HEK293 (cell line): ENCODE measurements at regions not wholly inside any gene's neighbourhood (a gene's known extent, or its start where the extent isn't known, plus 50 kb on each side); places are given as distances from the start of the nearest gene placed in this dataset.

Experiments used
- CTCF ChIA-PET: fragments of 350-600 bp; formaldehyde crosslinking; extraction: SDS; loops from one replicate; lab custom pipeline; 2021; ENCODE audit warnings: antibody characterized with exemption; lab: Yijun Ruan, JAX
- POLR2A ChIA-PET: fragments of 300-600 bp; formaldehyde crosslinking; extraction: SDS; loops from one replicate; lab custom pipeline; 2020; ENCODE audit warnings: antibody characterized with exemption, inconsistent platforms; lab: Yijun Ruan, JAX
- H3K27ac ChIP-seq: fragments of 200-500 bp; sonication (Bioruptor generic); 2 replicates; pipeline ENCODE4 v1.5.1; 2014; ENCODE audit warnings: low read depth, low read length, control low read depth, inconsistent platforms; ENCODE audit errors: extremely low read depth
- H3K36me3 ChIP-seq, 2 experiments: fragments of 200-500 bp in 1 of 2; sonication (Bioruptor generic) in 1 of 2; 1 replicate in 1 of 2; 2 replicates in 1 of 2; pipeline ENCODE4 v1.5.1; 2014 to 2017; ENCODE audit warnings: inconsistent platforms in 2 of 2, low read length in 2 of 2; ENCODE audit not compliant: control insufficient read depth in 2 of 2, insufficient read depth in 1 of 2
- H3K4me1 ChIP-seq: fragments of 200-500 bp; sonication (Bioruptor generic); 2 replicates; pipeline ENCODE4 v1.5.1; 2014; ENCODE audit warnings: mild to moderate bottlenecking, low read length, inconsistent platforms; ENCODE audit not compliant: control insufficient read depth, insufficient read depth
- H3K4me3 ChIP-seq: 2 replicates; pipeline ENCODE4 v1.5.1; 2011; ENCODE audit warnings: low read depth, mild to moderate bottlenecking, control low read depth, low read length, moderate library complexity
- H3K9me3 ChIP-seq: fragments of 200-500 bp; sonication (Bioruptor generic); 2 replicates; pipeline ENCODE4 v1.5.1; 2014; ENCODE audit warnings: low read depth, low read length, inconsistent platforms; ENCODE audit not compliant: control insufficient read depth, insufficient read depth
- EGR2 ChIP-seq: fragments of 450-650 bp; formaldehyde crosslinking; IDR thresholded peaks from 2 replicates; pipeline ENCODE4 v1.5.1; 2016; ENCODE audit warnings: low read depth, missing biosample characterization, missing genetic modification characterization
- SETDB1 ChIP-seq: IDR thresholded peaks from one replicate; pipeline ENCODE4 v1.6.1; 2017; ENCODE audit warnings: mild to moderate bottlenecking, low read length, moderate library complexity, mixed read lengths; ENCODE audit not compliant: insufficient read length
- SP2 ChIP-seq: fragments of 450-650 bp; formaldehyde crosslinking; IDR thresholded peaks from 2 replicates; pipeline ENCODE4 v1.5.1; 2016; ENCODE audit warnings: missing biosample characterization, missing genetic modification characterization
- SP3 ChIP-seq: fragments of 450-650 bp; formaldehyde crosslinking; IDR thresholded peaks from 2 replicates; pipeline ENCODE4 v1.5.1; 2016; ENCODE audit warnings: missing biosample characterization, missing genetic modification characterization
- ZFP69B ChIP-seq: fragments of 450-650 bp; formaldehyde crosslinking; IDR thresholded peaks from 2 replicates; pipeline ENCODE4 v1.5.1; 2016; ENCODE audit warnings: missing biosample characterization, missing genetic modification characterization
- ZNF133 ChIP-seq: fragments of 450-650 bp; formaldehyde crosslinking; IDR thresholded peaks from 2 replicates; pipeline ENCODE4 v1.5.1; 2016; ENCODE audit warnings: missing biosample characterization, missing genetic modification characterization
- ZNF211 ChIP-seq: fragments of 450-650 bp; formaldehyde crosslinking; IDR thresholded peaks from 2 replicates; pipeline ENCODE4 v1.5.1; 2016; ENCODE audit warnings: low read depth, missing biosample characterization, missing genetic modification characterization
- ZNF324 ChIP-seq: fragments of 450-650 bp; formaldehyde crosslinking; IDR thresholded peaks from 2 replicates; pipeline ENCODE4 v1.5.1; 2016; ENCODE audit warnings: missing biosample characterization, missing genetic modification characterization
- ZNF394 ChIP-seq: fragments of 450-650 bp; formaldehyde crosslinking; IDR thresholded peaks from 2 replicates; pipeline ENCODE4 v1.5.1; 2016; ENCODE audit warnings: missing biosample characterization, missing genetic modification characterization, mild to moderate bottlenecking, moderate library complexity, borderline replicate concordance
- ZNF596 ChIP-seq: fragments of 450-650 bp; IDR thresholded peaks from 2 replicates; pipeline ENCODE4 v1.5.0; 2018; ENCODE audit warnings: missing biosample characterization, mild to moderate bottlenecking, missing genetic modification characterization, moderate library complexity
- ZNF658 ChIP-seq: fragments of 450-650 bp; formaldehyde crosslinking; IDR thresholded peaks from 2 replicates; pipeline ENCODE4; 2016; ENCODE audit warnings: missing biosample characterization, missing genetic modification characterization
- ZNF701 ChIP-seq: fragments of 450-650 bp; formaldehyde crosslinking; IDR thresholded peaks from 2 replicates; pipeline ENCODE4 v1.5.1; 2016; ENCODE audit warnings: missing biosample characterization, missing genetic modification characterization
- TF ChIP-seq, protein P1 (sequence below): fragments of 450-650 bp; formaldehyde crosslinking; IDR thresholded peaks from 2 replicates; pipeline ENCODE4 v1.5.1; 2016; ENCODE audit warnings: missing biosample characterization, missing genetic modification characterization
- TF ChIP-seq, protein P2 (sequence below): fragments of 450-650 bp; formaldehyde crosslinking; IDR thresholded peaks from 2 replicates; pipeline ENCODE4 v1.5.1; 2017; ENCODE audit warnings: missing biosample characterization, missing genetic modification characterization
- TF ChIP-seq, protein P3 (sequence below): fragments of 450-650 bp; formaldehyde crosslinking; IDR thresholded peaks from 2 replicates; pipeline ENCODE4 v1.5.1; 2016; ENCODE audit warnings: missing biosample characterization, missing genetic modification characterization
- TF ChIP-seq, protein P4 (sequence below): fragments of 450-650 bp; IDR thresholded peaks from 2 replicates; pipeline ENCODE4 v1.5.1; 2018; ENCODE audit warnings: missing biosample characterization, mild to moderate bottlenecking, missing genetic modification characterization

DNA sequence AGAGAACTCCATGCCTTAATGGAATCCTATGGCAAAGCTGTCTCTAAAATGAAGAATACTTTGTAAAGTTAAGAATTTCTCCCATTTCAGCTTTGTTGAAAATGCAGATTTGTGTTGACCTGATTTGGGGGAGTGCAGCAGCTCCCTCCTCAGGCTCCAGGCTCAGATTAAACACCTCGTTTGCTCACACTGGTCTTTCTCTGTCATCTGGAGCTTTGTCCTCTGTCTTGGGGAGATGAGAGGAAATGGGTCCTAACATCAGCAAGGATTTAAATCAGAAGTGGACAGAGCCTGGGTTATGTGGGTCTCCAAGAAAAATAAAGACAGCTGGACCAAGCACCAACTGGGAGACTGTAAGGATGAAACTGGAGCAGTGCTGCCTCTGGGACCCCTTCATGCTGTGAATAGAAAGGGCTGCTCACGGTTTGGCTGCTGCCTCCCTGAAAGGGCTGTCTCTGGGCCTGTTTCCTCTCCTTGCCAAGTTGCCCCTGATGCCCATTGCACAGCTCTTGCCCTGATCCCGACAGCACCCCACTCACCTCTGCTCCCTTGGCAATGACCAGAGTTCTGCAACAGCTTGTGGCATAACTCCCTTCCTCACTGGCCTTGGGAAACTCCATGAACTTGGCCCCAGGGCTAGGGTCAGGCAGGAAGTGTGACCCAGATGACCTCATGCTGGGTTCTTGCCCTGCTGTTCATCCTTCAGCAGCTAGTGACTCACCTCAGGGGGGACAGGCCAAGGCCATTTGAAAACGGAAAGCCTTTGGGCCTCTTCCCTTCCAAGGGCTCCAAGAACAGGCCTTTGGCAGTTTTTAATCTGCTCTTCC lies 197.2 kb downstream of the CYP26B1 start:
- H3K36me3 ChIP-seq: no peaks in the 10 kb centered on the region
- H3K4me3 ChIP-seq: no peak overlapping the region
- ChIA-PET CTCF (interaction anchor here (0.6 to 1.4 kb wide), 5 partner anchors 26 to 912 kb away, joined by 3 to 8 read pairs (median 4); no protein-coding TSS in a partner anchor), POLR2A (no interaction called here)
- no peaks in the 10 kb centered on the region for H3K9me3 ChIP-seq
- no peaks in the 10 kb centered on the region for H3K4me1 ChIP-seq
- no peak overlapping the region for H3K27ac ChIP-seq
- TF ChIP-seq EGR2 (no peak), ZNF394 (no peak), SP2 (tag by site-specific recombination) (no peak), SP3 (tag by site-specific recombination) (no peak), ZNF596 (tag by site-specific recombination) (no peak), ZNF658 (no peak), ZNF324 (tag by site-specific recombination) (no peak), ZNF133 (tag by site-specific recombination) (no peak)
- TF ChIP-seq, protein P1, sequence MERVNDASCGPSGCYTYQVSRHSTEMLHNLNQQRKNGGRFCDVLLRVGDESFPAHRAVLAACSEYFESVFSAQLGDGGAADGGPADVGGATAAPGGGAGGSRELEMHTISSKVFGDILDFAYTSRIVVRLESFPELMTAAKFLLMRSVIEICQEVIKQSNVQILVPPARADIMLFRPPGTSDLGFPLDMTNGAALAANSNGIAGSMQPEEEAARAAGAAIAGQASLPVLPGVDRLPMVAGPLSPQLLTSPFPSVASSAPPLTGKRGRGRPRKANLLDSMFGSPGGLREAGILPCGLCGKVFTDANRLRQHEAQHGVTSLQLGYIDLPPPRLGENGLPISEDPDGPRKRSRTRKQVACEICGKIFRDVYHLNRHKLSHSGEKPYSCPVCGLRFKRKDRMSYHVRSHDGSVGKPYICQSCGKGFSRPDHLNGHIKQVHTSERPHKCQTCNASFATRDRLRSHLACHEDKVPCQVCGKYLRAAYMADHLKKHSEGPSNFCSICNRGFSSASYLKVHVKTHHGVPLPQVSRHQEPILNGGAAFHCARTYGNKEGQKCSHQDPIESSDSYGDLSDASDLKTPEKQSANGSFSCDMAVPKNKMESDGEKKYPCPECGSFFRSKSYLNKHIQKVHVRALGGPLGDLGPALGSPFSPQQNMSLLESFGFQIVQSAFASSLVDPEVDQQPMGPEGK (tag by site-specific recombination): no peak
- TF ChIP-seq, protein P2, sequence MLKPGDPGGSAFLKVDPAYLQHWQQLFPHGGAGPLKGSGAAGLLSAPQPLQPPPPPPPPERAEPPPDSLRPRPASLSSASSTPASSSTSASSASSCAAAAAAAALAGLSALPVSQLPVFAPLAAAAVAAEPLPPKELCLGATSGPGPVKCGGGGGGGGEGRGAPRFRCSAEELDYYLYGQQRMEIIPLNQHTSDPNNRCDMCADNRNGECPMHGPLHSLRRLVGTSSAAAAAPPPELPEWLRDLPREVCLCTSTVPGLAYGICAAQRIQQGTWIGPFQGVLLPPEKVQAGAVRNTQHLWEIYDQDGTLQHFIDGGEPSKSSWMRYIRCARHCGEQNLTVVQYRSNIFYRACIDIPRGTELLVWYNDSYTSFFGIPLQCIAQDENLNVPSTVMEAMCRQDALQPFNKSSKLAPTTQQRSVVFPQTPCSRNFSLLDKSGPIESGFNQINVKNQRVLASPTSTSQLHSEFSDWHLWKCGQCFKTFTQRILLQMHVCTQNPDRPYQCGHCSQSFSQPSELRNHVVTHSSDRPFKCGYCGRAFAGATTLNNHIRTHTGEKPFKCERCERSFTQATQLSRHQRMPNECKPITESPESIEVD (tag by site-specific recombination): no peak
- TF ChIP-seq, protein P3, sequence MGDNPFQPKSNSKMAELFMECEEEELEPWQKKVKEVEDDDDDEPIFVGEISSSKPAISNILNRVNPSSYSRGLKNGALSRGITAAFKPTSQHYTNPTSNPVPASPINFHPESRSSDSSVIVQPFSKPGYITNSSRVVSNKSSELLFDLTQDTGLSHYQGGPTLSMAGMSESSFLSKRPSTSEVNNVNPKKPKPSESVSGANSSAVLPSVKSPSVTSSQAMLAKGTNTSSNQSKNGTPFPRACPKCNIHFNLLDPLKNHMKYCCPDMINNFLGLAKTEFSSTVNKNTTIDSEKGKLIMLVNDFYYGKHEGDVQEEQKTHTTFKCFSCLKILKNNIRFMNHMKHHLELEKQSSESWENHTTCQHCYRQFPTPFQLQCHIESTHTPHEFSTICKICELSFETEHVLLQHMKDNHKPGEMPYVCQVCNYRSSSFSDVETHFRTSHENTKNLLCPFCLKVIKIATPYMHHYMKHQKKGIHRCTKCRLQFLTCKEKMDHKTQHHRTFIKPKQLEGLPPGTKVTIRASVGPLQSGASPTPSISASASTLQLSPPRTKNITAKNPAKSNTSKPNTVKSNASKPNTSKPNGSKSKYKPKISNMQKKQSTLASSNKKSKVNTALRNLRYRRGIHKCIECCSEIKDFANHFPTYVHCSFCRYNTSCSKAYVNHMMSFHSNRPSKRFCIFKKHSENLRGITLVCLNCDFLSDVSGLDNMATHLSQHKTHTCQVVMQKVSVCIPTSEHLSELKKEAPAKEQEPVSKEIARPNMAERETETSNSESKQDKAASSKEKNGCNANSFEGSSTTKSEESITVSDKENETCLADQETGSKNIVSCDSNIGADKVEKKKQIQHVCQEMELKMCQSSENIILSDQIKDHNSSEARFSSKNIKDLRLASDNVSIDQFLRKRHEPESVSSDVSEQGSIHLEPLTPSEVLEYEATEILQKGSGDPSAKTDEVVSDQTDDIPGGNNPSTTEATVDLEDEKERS (tag by site-specific recombination): no peak
- TF ChIP-seq, all 188 proteins: peak for 0

DNA sequence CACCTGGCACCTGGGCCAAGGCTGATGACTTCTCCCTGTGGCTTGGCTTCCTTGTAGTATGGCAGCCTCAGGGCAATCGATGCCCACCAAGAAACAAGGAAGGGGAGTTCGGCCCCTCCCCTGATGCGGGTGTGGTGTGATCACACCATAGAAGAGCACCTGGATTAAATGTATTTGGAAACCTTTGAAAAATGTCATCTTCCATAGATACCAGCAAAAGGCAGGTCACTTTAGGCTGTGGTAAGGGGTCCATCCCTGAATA lies 198.2 kb downstream of the CYP26B1 start:
- Histone ChIP-seq H3K36me3 (no peaks in the 10 kb centered on the region), H3K9me3 (no peaks in the 10 kb centered on the region), H3K27ac (no peak overlapping the region), H3K4me3 (no peak overlapping the region), H3K4me1 (no peaks in the 10 kb centered on the region)
- no peak for TF ChIP-seq SETDB1
- TF ChIP-seq, protein P4, sequence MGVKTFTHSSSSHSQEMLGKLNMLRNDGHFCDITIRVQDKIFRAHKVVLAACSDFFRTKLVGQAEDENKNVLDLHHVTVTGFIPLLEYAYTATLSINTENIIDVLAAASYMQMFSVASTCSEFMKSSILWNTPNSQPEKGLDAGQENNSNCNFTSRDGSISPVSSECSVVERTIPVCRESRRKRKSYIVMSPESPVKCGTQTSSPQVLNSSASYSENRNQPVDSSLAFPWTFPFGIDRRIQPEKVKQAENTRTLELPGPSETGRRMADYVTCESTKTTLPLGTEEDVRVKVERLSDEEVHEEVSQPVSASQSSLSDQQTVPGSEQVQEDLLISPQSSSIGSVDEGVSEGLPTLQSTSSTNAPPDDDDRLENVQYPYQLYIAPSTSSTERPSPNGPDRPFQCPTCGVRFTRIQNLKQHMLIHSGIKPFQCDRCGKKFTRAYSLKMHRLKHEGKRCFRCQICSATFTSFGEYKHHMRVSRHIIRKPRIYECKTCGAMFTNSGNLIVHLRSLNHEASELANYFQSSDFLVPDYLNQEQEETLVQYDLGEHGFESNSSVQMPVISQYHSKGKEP (tag by site-specific recombination): no peak
- no peak for TF ChIP-seq ZFP69B
- TF ChIP-seq ZNF211 (tag by site-specific recombination): no peak
- TF ChIP-seq ZNF701 (tag by site-specific recombination): no peak
- no peak for TF ChIP-seq EGR2
- ChIA-PET CTCF (interaction anchor here (1.1 to 1.4 kb wide), 2 partner anchors 25 to 201 kb away, joined by 4 to 8 read pairs; no protein-coding TSS in a partner anchor), POLR2A (no interaction called here)
